Mesenchymal stem cell (in vitro differentiated cells and primary cell): ENCODE measurements at regions not wholly inside any gene's neighbourhood (a gene's known extent, or its start where the extent isn't known, plus 50 kb on each side); places are given as distances from the start of the nearest gene placed in this dataset.

Experiments used
- DNase-seq: peaks from one replicate; pipeline ENCODE4 v3.0.0-alpha.2; 2013
- H2AFZ ChIP-seq: one replicate; pipeline ENCODE4 v1.6.1; 2013; ENCODE audit warnings: low read depth, mild to moderate bottlenecking, control low read depth, inconsistent platforms, low read length, moderate library complexity
- H2AK5ac ChIP-seq: 2 replicates; pipeline ENCODE4 v1.6.1; 2013; ENCODE audit warnings: low read length, moderate library complexity, mild to moderate bottlenecking, inconsistent platforms; ENCODE audit not compliant: severe bottlenecking
- H2BK120ac ChIP-seq: one replicate; pipeline ENCODE4 v1.6.1; 2013; ENCODE audit warnings: low read depth, mild to moderate bottlenecking, inconsistent platforms, low read length, moderate library complexity
- H2BK12ac ChIP-seq, 2 experiments: one replicate each; pipeline ENCODE4 v1.6.1; 2013; ENCODE audit warnings: inconsistent platforms in 2 of 2, low read length in 2 of 2, mild to moderate bottlenecking in 2 of 2, moderate library complexity in 2 of 2, control low read depth in 1 of 2
- H2BK15ac ChIP-seq: one replicate; pipeline ENCODE4 v1.6.1; 2013; ENCODE audit warnings: mild to moderate bottlenecking, low read depth, inconsistent platforms; ENCODE audit not compliant: poor library complexity, severe bottlenecking
- H2BK5ac ChIP-seq: 2 replicates; pipeline ENCODE4 v1.6.1; 2013; ENCODE audit warnings: low read depth, mild to moderate bottlenecking, low read length, control low read depth, inconsistent platforms; ENCODE audit not compliant: poor library complexity, severe bottlenecking
- H3K14ac ChIP-seq, 2 experiments: one replicate each; pipeline ENCODE4 v1.6.1; 2013; ENCODE audit warnings: inconsistent platforms in 2 of 2, low read length in 2 of 2, control low read depth in 1 of 2, mild to moderate bottlenecking in 1 of 2, moderate library complexity in 1 of 2
- H3K18ac ChIP-seq, 2 experiments: one replicate each; pipeline ENCODE4 v1.6.1; 2013; ENCODE audit warnings: inconsistent platforms in 2 of 2, low read length in 2 of 2, control low read depth in 1 of 2, low read depth in 1 of 2, mild to moderate bottlenecking in 1 of 2
- H3K23ac ChIP-seq, 2 experiments: one replicate each; pipeline ENCODE4 v1.6.1; 2013; ENCODE audit warnings: inconsistent platforms in 2 of 2, low read length in 2 of 2, mild to moderate bottlenecking in 2 of 2, moderate library complexity in 2 of 2, control low read depth in 1 of 2
- H3K27ac ChIP-seq: 2 replicates; pipeline ENCODE4 v1.5.1; 2013; ENCODE audit warnings: mild to moderate bottlenecking, moderate library complexity, low read length, control low read depth, inconsistent platforms; ENCODE audit not compliant: poor library complexity, severe bottlenecking
- H3K27me3 ChIP-seq, 2 experiments: 2 replicates each; pipeline versions ENCODE4 v1.6.1 to v1.7.0; 2013; ENCODE audit warnings: low read length in 2 of 2, mild to moderate bottlenecking in 2 of 2, moderate library complexity in 2 of 2, control low read depth in 1 of 2, inconsistent platforms in 1 of 2; ENCODE audit not compliant: control insufficient read depth in 1 of 2, insufficient read depth in 1 of 2
- H3K36me3 ChIP-seq, 2 experiments: 2 replicates each; pipeline versions ENCODE4 v1.6.1 to v1.7.0; 2013; ENCODE audit warnings: low read length in 2 of 2, control low read depth in 1 of 2, inconsistent platforms in 1 of 2, low read depth in 1 of 2, mild to moderate bottlenecking in 1 of 2; ENCODE audit not compliant: insufficient read depth in 2 of 2, control insufficient read depth in 1 of 2
- H3K4ac ChIP-seq, 2 experiments: one replicate each; pipeline ENCODE4 v1.6.1; 2013; ENCODE audit warnings: inconsistent platforms in 2 of 2, low read length in 2 of 2, mild to moderate bottlenecking in 2 of 2, moderate library complexity in 2 of 2, control low read depth in 1 of 2, low read depth in 1 of 2
- H3K4me1 ChIP-seq: 2 replicates; pipeline ENCODE4 v1.6.1; 2013; ENCODE audit warnings: low read depth, low read length, control low read depth; ENCODE audit not compliant: control insufficient read depth, insufficient read depth
- H3K4me2 ChIP-seq: 2 replicates; pipeline ENCODE4 v1.6.1; 2013; ENCODE audit warnings: low read length, mild to moderate bottlenecking, inconsistent platforms; ENCODE audit not compliant: poor library complexity, severe bottlenecking
- H3K4me3 ChIP-seq, 2 experiments: 2 replicates each; pipeline versions ENCODE4 v1.5.1 to v1.7.0; 2013; ENCODE audit warnings: low read length in 2 of 2, mild to moderate bottlenecking in 2 of 2, control low read depth in 1 of 2, low read depth in 1 of 2; ENCODE audit not compliant: insufficient read depth in 1 of 2
- H3K79me1 ChIP-seq: replicated peaks from 2 replicates; pipeline ENCODE4 v1.6.1; 2013; ENCODE audit warnings: mild to moderate bottlenecking, control low read depth, low read length, inconsistent platforms; ENCODE audit not compliant: poor library complexity, severe bottlenecking
- H3K9ac ChIP-seq: 2 replicates; pipeline ENCODE4 v1.7.0; 2013; ENCODE audit warnings: mild to moderate bottlenecking, low read length, moderate library complexity
- H3K9me3 ChIP-seq: 2 replicates; pipeline ENCODE4 v1.7.0; 2013; ENCODE audit warnings: mild to moderate bottlenecking, low read length; ENCODE audit not compliant: control insufficient read depth
- H4K8ac ChIP-seq: one replicate; pipeline ENCODE4 v1.6.1; 2013; ENCODE audit warnings: inconsistent platforms, mild to moderate bottlenecking, low read length, moderate library complexity
- H4K91ac ChIP-seq: one replicate; pipeline ENCODE4 v1.6.1; 2013; ENCODE audit warnings: mild to moderate bottlenecking, low read length, inconsistent platforms
- WGBS: methylation state at CpG from one replicate; pipeline ENCODE4 v1.1.7; 2013; ENCODE audit warnings: mixed read lengths; 5-methylcytosine and 5-hydroxymethylcytosine counted together

- Histone ChIP-seq H4K91ac (no peak overlapping the region), H3K14ac (no peak overlapping the region), H4K8ac (no peak overlapping the region), H2BK120ac (no peak overlapping the region), H2BK15ac (no peak overlapping the region), H3K9me3 (no peaks in the 10 kb centered on the region), H3K27me3 (no peaks in the 10 kb centered on the region), H3K18ac (no peak overlapping the region), H2BK5ac (no peak overlapping the region), H3K27ac (no peak overlapping the region), H3K79me1 (no peaks in the 10 kb centered on the region), H3K9ac (no peak overlapping the region), H3K4me3 (no peak overlapping the region), H3K4ac (no peak overlapping the region), H2AK5ac (no peak overlapping the region), H3K4me2 (no peak overlapping the region), H2BK12ac (no peak overlapping the region), H3K36me3 (no peaks in the 10 kb centered on the region), H2AFZ (no peak overlapping the region), H3K23ac (no peak overlapping the region), H3K4me1 (no peaks in the 10 kb centered on the region)
- 64% methylated on average over 9 of the region's 12 CpGs for WGBS
- no peak for DNase-seq
Observed at GRCh38 chrY:19042306-19042958, 268.9 kb upstream of the HSFY2 start.

GRCh38 chrY:19026631-19027030 lies 253.1 kb upstream of the HSFY2 start:
- Histone ChIP-seq H2AK5ac (no peak overlapping the region), H3K27ac (no peak overlapping the region), H2AFZ (no peak overlapping the region), H4K91ac (no peak overlapping the region), H4K8ac (no peak overlapping the region), H3K79me1 (no peaks in the 10 kb centered on the region), H3K9me3 (no peaks in the 10 kb centered on the region), H2BK12ac (no peak overlapping the region), H3K4me1 (no peaks in the 10 kb centered on the region), H3K36me3 (no peaks in the 10 kb centered on the region), H2BK5ac (no peak overlapping the region), H3K23ac (no peak overlapping the region), H3K18ac (no peak overlapping the region), H3K14ac (no peak overlapping the region), H2BK15ac (no peak overlapping the region), H3K4me3 (no peak overlapping the region), H2BK120ac (no peak overlapping the region), H3K4me2 (no peak overlapping the region), H3K9ac (no peak overlapping the region), H3K27me3 (no peaks in the 10 kb centered on the region), H3K4ac (no peak overlapping the region)
- no peak for DNase-seq
- WGBS, result no CpG with 5 or more reads among the region's 3 CpGs

- H4K91ac ChIP-seq, result no peak overlapping the region
- no peak overlapping the region for H3K27ac ChIP-seq
- H2BK15ac ChIP-seq, result no peak overlapping the region
- no peak overlapping the region for H3K4me2 ChIP-seq
- no peak overlapping the region for H2BK12ac ChIP-seq
- H3K36me3 ChIP-seq, result no peaks in the 10 kb centered on the region
- H4K8ac ChIP-seq, result no peak overlapping the region
- H3K4ac ChIP-seq, result no peak overlapping the region
- H3K23ac ChIP-seq, result no peak overlapping the region
- no peaks in the 10 kb centered on the region for H3K4me1 ChIP-seq
- H2AK5ac ChIP-seq, result no peak overlapping the region
- H3K79me1 ChIP-seq, result no peaks in the 10 kb centered on the region
- no peak overlapping the region for H2BK5ac ChIP-seq
- H3K18ac ChIP-seq, result no peak overlapping the region
- no peaks in the 10 kb centered on the region for H3K27me3 ChIP-seq
- H3K9ac ChIP-seq, result no peak overlapping the region
- no peak overlapping the region for H3K4me3 ChIP-seq
- no CpG with 5 or more reads among the region's 2 CpGs for WGBS
- H2AFZ ChIP-seq, result no peak overlapping the region
- H3K9me3 ChIP-seq, result no peaks in the 10 kb centered on the region
- DNase-seq, result no peak
- no peak overlapping the region for H2BK120ac ChIP-seq
- no peak overlapping the region for H3K14ac ChIP-seq
Observed at GRCh38 chrY:19023934-19024333, 250.4 kb upstream of the HSFY2 start.

- WGBS, result 90% methylated on average over 2 of the region's 4 CpGs
- H2BK12ac ChIP-seq, result no peak overlapping the region
Observed at GRCh38 chrY:19020193-19020592, 246.7 kb upstream of the HSFY2 start.

More at GRCh38 chrY:19020193-19020592, 246.7 kb upstream of the HSFY2 start:
- Histone ChIP-seq H3K27me3 (no peaks in the 10 kb centered on the region), H4K91ac (no peak overlapping the region), H4K8ac (no peak overlapping the region), H2BK5ac (no peak overlapping the region), H2BK120ac (no peak overlapping the region), H3K4me3 (no peak overlapping the region), H2BK15ac (no peak overlapping the region), H3K9ac (no peak overlapping the region), H3K4me1 (no peaks in the 10 kb centered on the region), H3K9me3 (no peaks in the 10 kb centered on the region), H3K18ac (no peak overlapping the region), H2AFZ (no peak overlapping the region), H3K14ac (no peak overlapping the region), H3K36me3 (no peaks in the 10 kb centered on the region), H3K4ac (no peak overlapping the region), H3K4me2 (no peak overlapping the region), H3K79me1 (no peaks in the 10 kb centered on the region), H2AK5ac (no peak overlapping the region), H3K23ac (no peak overlapping the region), H3K27ac (no peak overlapping the region)
- no peak for DNase-seq
